ENCODE measurements at regions not wholly inside any gene's neighbourhood (a gene's known extent, or its start where the extent isn't known, plus 50 kb on each side); places are given as distances from the start of the nearest gene placed in this dataset.
"Not testable (repeated sequence)": the region's sequence is repeated elsewhere in the genome, so short reads cannot be mapped to it uniquely, and the experiment has no call there.

GRCh38 chrX:139002319-139002718 is 290.8 kb upstream of the FGF13 start:
- DNase-seq (ENCODE audit: low spot score in 2 of 2, unreplicated experiment in 2 of 2), result no peak
- no peaks in the 10 kb centered on the region for H3K4me1 Mint-ChIP-seq

GRCh38 chrX:138996268-138996667 is 284.8 kb upstream of the FGF13 start:
- Mint-ChIP-seq H3K9me3 (peaks cover 43% of the 10 kb centered on the region), H3K4me3 (no peak overlapping the region), H3K27me3 (ENCODE audit: low read depth) (no peaks in the 10 kb centered on the region), H3K4me1 (no peaks in the 10 kb centered on the region), H3K27ac (no peak overlapping the region), H3K36me3 (no peaks in the 10 kb centered on the region)
- no peak for TF ChIP-seq CTCF (IDR thresholded peaks at IDR 0.05; ENCODE audit: unreplicated experiment)
- no peak for DNase-seq (ENCODE audit: low spot score in 2 of 2, unreplicated experiment in 2 of 2)

More at GRCh38 chrX:139002319-139002718, 290.8 kb upstream of the FGF13 start:
- Mint-ChIP-seq H3K9me3 (peaks cover 23% of the 10 kb centered on the region), H3K36me3 (no peaks in the 10 kb centered on the region), H3K27me3 (ENCODE audit: low read depth) (no peaks in the 10 kb centered on the region), H3K4me3 (no peak overlapping the region), H3K27ac (no peak overlapping the region)
- TF ChIP-seq CTCF (IDR thresholded peaks at IDR 0.05; ENCODE audit: unreplicated experiment), result no peak

GRCh38 chrX:138995458-138995857 is 283.9 kb upstream of the FGF13 start:
- Mint-ChIP-seq H3K27me3 (ENCODE audit: low read depth) (no peaks in the 10 kb centered on the region), H3K36me3 (no peaks in the 10 kb centered on the region), H3K4me1 (no peaks in the 10 kb centered on the region), H3K4me3 (no peak overlapping the region), H3K9me3 (peaks cover 35% of the 10 kb centered on the region), H3K27ac (no peak overlapping the region)
- no peak for TF ChIP-seq CTCF (IDR thresholded peaks at IDR 0.05; ENCODE audit: unreplicated experiment)
- DNase-seq (ENCODE audit: low spot score in 2 of 2, unreplicated experiment in 2 of 2), result no peak

- H3K9me3 Mint-ChIP-seq, result peaks cover 20% of the 10 kb centered on the region
- not testable (repeated sequence) for H3K4me1 Mint-ChIP-seq; H3K27me3 Mint-ChIP-seq (ENCODE audit: low read depth); H3K27ac Mint-ChIP-seq; DNase-seq (ENCODE audit: low spot score in 2 of 2, unreplicated experiment in 2 of 2); H3K36me3 Mint-ChIP-seq; H3K4me3 Mint-ChIP-seq
These were observed 278.9 kb upstream of the FGF13 start for GRCh38 chrX:138990425-138990824.

- Mint-ChIP-seq H3K27me3 (ENCODE audit: low read depth) (no peaks in the 10 kb centered on the region), H3K4me1 (no peaks in the 10 kb centered on the region), H3K9me3 (peaks cover 3% of the 10 kb centered on the region), H3K27ac (no peak overlapping the region), H3K36me3 (no peaks in the 10 kb centered on the region), H3K4me3 (no peak overlapping the region)
- TF ChIP-seq CTCF (IDR thresholded peaks at IDR 0.05; ENCODE audit: unreplicated experiment), result no peak
- no peak for DNase-seq (ENCODE audit: low spot score in 2 of 2, unreplicated experiment in 2 of 2)
These were observed 275.3 kb upstream of the FGF13 start for GRCh38 chrX:138986866-138987265.

- Mint-ChIP-seq H3K27ac (no peak overlapping the region), H3K9me3 (no peaks in the 10 kb centered on the region), H3K27me3 (ENCODE audit: low read depth) (no peaks in the 10 kb centered on the region), H3K36me3 (no peaks in the 10 kb centered on the region), H3K4me3 (no peak overlapping the region), H3K4me1 (no peaks in the 10 kb centered on the region)
- TF ChIP-seq CTCF (IDR thresholded peaks at IDR 0.05; ENCODE audit: unreplicated experiment), result no peak
- no peak for DNase-seq (ENCODE audit: low spot score in 2 of 2, unreplicated experiment in 2 of 2)
These were observed 274.7 kb upstream of the FGF13 start for GRCh38 chrX:138986235-138986634.
